ENCODE measurements at regions not wholly inside any gene's neighbourhood (a gene's known extent, or its start where the extent isn't known, plus 50 kb on each side); places are given as distances from the start of the nearest gene placed in this dataset. TPM values are rescaled to one million over a fixed set of nuclear protein-coding genes. Genes with fewer than 3 reads are reported as not detected.

Small RNA genes lying in the stretch of these regions (microRNA-seq; reads per million reads assigned to microRNA genes)
- gene MIR4276 (ENCODE audit: borderline microRNAs expressed) = not detected

Measured in H9 (cell line).